ENCODE measurements at regions not wholly inside any gene's neighbourhood (a gene's known extent, or its start where the extent isn't known, plus 50 kb on each side); places are given as distances from the start of the nearest gene placed in this dataset.
"Not testable (repeated sequence)": the region's sequence is repeated elsewhere in the genome, so short reads cannot be mapped to it uniquely, and the experiment has no call there.

DNA sequence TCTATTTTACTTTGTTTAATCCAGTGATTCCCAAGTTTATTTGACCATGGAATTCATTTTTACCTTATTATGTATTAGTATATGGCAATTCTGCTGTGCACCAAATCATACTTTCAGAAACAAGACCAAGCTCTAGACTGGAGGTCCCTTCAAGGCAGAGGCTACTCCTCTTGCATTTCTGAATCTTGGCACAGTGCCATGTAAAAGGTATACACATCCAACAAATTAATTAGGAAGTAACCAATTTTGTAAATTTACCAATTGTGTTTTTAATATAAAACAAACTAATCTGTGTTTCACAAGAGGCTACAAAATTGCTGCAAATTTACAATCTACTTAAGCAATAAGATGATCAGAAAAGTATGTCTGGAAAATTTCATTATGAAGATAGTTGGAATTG lies 712.2 kb upstream of the HS3ST1 start:
- DNase-seq, result no peak

GRCh38 chr4:12139296-12139695 lies 710.6 kb upstream of the HS3ST1 start:
- DNase-seq, result no peak

DNA sequence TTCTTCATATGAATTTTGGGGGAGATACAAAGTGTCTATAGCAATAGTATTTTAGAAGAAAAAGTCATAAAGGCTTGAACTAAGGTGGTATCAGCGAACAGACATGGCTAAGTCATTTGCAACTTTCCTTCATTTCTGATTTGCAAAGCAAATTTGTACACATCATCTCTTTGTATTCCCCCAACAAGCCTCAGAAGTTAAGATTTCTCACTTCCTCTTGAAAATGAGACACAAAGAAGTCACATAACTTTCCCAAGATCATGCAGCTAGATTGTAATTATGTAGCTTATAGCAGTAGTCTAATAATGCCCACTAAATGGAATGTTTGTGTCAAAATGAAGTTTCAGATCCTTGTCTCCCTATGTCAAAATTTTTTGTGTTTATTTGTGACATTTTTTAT lies 709.8 kb upstream of the HS3ST1 start:
- no peak for DNase-seq

DNA sequence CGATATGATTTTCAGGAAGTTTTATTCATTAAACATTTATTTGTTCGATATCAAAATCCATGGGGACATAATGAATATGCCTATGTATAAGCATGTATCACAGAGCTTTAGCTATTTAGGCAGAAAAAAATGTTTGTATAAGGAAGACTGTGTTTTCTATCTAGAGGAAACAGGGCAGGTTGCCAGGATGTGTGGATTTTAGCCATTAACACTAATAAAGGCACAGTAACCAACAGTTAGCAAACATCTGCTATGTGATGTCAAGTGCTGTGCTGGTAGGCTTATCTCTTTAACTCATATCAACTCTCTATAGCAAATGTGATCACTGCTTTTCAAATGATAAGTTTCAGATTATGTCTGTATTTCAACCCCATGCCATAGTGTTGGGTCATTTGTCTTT lies 708.9 kb upstream of the HS3ST1 start:
- no peak for DNase-seq

GRCh38 chr4:12126474-12126873 lies 697.8 kb upstream of the HS3ST1 start:
- no peak for DNase-seq

- DNase-seq, result no peak
Observed at GRCh38 chr4:12124138-12124537, 695.4 kb upstream of the HS3ST1 start.

- no peak for DNase-seq
Observed at GRCh38 chr4:12123707-12124106, 695.0 kb upstream of the HS3ST1 start.

DNA sequence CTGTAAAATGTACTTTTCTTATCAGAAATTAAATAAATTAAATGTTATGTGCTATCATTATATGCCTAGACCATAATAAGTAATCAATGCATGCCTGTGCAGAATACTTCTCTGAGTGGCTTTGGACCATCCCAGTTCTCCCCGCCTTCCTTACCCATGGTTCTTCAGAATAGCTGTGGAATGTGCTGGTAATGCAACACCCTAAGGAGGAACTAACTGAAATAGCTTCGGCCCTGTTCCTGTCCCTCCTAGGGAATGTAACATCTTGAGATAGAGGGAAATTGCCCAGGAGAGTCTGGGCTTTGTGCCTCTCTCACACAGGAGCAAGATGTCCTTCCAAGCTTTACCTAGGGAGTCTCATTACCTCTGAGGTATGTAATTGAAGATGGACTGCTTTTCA lies 693.6 kb upstream of the HS3ST1 start:
- no peak for DNase-seq

GRCh38 chr4:12120968-12121367 lies 692.3 kb upstream of the HS3ST1 start:
- DNase-seq, result no peak

DNA sequence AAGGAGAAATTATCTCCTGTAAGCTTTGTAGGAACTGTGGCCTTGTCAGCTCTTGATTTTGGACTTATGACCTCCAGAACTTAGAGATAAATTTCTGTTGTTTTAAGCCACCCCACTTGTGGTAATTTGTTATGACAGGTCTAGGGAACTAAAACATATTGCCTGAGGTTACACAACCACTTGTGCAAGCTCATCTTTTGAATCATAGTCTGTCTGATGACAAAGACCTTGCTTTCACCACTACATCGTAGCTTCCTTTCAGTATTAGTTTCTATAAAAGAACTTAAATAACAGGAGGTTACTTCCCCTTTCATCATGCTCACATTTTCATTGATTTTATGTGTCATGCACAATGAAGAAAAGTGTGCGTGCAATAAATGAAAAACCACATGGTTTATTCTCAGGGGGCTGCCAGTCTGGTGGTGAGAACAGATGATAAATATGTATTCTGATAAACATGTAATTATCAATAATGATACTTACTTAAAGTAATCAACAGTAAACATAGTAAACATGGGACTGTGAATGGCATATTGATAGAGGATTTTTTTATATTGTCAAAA lies 690.0 kb upstream of the HS3ST1 start:
- DNase-seq, result no peak

- DNase-seq, result no peak
Observed at GRCh38 chr4:12116009-12116552, 687.4 kb upstream of the HS3ST1 start.

DNA sequence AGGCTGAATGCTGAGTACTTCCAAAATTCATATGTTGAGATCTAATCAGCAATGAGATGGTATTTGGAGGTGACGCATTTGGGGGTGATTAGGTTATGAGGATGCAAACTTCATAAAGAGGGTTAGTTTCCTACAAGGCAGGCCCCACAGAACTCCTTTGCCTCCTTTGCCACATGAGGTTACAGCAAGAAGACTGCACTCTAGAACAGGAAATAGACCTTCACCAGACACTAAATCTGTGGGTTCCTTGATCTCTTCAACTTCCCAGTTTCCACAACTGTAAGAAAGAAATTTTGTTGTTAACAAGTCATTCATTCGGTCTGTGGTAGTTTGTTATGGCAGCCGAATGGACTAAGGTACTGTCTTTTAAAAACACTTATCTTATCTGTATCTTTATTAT lies 681.9 kb upstream of the HS3ST1 start:
- DNase-seq, result no peak

DNA sequence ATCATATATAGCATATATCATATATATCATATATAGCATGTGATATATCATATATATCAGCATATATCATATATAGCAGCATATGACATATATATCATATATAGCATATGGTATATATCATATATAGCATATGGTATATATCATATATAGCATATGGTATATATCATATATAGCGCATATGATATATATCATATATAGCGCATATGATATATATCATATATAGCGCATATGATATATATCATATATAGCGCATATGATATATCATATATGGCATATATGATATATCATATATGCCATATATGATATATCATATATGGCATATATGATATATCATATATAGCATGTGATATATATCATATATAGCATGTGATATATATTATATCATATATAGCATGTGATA lies 680.4 kb upstream of the HS3ST1 start:
- not testable (repeated sequence) for DNase-seq

DNA sequence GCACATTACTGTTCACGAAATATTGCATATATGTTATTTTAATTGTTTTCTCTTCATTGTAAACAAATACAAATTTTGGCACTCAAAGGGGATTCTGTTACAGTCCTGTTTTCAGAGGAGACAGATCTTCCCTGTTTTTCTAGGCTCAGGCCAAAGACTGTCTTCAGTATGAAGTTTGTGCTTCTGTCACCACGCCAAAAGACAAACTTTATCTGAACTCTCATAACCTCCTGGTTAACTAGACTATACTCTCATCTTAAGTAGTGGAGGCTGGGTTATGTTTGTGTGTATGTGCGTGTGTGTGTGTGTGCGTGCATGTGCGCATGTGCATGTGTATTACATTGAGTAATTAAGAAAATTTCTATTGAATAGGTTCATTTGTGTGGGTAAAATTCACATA lies 676.8 kb upstream of the HS3ST1 start:
- DNase-seq, result no peak

- not testable (repeated sequence) for DNase-seq
Observed at GRCh38 chr4:12089920-12090319, 661.2 kb upstream of the HS3ST1 start.

GRCh38 chr4:12084690-12085089 lies 656.0 kb upstream of the HS3ST1 start:
- DNase-seq, result no peak

DNA sequence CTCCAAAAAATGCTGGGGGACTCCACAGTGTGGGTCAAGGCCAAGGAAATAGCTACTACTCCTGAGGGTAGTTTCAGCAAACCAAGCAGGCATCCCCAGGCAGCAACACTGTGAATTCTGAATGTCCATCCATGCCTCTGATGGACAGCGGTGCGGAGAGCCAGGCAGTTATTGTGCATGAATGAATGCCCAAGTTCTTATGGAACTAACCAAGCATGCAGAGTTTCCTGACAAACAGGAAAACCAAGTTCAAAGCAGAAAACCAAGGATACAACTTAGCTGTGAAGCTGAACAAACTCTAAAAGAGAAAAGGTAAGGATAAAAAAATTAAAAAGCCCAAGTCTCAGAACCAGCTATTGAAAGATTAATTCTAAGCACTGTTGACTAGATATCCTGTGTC lies 642.6 kb upstream of the HS3ST1 start:
- DNase-seq, result no peak

GRCh38 chr4:12053966-12054365 lies 625.3 kb upstream of the HS3ST1 start:
- no peak for DNase-seq

DNA sequence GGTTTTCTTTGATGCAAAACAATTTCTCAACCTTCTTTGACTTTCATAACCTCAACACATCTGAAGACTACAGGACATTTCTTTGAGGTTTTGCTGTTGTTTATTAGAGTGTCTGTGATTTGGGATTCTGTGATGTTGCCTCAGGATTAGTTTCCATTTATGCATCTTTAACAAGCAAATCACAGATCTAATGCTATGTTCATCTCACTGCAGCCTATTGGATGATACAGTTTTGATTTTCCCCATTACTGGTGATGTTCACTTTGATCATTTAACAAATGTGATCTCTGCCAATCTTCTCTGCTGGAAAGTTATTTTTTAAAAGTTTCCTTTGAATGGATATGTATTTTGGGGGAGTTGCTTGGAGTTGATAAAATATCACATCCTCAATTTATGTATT lies 624.9 kb upstream of the HS3ST1 start:
- DNase-seq, result no peak

- no peak for DNase-seq
Observed at GRCh38 chr4:12050357-12050756, 621.7 kb upstream of the HS3ST1 start.

GRCh38 chr4:12042818-12043217 lies 614.1 kb upstream of the HS3ST1 start:
- DNase-seq, result no peak

GRCh38 chr4:12041828-12042227 lies 613.1 kb upstream of the HS3ST1 start:
- no peak for DNase-seq

GRCh38 chr4:12036450-12036849 lies 607.8 kb upstream of the HS3ST1 start:
- DNase-seq, result no peak

DNA sequence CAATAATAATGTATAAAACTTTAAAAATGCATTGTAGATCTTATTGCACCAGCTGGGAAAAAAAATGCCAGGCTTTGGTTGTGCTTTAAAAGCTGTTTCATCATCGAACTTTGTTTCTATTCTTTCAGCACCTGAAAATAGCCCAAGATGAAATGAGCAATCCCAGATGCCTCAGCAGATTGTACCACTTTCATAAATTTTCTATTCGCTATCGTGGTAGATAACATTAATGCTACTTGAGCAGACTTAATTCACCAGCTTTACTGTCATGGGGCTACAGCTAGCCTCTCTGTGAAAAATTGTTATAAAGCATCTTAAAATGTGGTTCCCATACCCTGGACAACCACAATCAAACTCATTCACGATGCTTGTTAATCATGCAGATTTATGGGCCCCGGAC lies 599.6 kb upstream of the HS3ST1 start:
- DNase-seq, result no peak

DNA sequence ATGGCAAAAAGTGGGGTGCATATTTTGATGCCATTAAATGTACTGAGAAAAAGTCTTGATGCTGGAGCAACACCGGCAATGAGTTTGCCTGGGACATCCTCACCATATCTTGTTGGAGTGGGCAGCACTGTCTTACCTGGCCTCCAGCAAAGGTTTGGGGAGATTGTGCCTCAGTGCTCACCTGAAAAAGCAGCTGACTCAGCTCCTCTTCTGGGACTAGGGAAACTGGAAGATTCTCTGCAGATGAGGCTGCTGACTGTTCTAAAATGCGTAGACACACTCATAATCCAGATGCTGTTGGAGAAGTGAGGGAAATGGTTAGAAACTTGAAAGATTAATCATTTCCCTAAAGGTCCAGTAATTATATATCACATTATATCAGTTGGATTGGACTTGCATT lies 593.7 kb upstream of the HS3ST1 start:
- DNase-seq, result no peak

DNA sequence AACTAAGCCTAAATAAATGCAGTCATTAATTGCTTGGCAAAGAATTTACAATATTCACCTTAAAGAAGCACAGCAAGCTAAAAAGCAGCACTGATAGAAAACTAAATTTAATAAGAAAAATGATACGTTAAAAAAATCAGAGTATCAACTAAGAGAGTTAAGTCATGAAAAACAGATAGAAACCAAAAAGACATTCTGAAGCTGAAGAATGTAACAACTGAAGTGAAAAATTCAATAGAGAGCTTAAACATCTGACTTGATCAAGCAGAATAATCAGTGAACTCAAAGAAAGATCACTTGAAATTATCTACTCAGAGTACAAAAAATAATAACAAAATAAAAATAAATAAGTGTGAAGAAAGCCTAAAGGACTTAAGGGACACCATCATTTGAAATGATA lies 588.0 kb upstream of the HS3ST1 start:
- DNase-seq, result no peak
